ENCODE measurements at regions not wholly inside any gene's neighbourhood (a gene's known extent, or its start where the extent isn't known, plus 50 kb on each side); places are given as distances from the start of the nearest gene placed in this dataset.
A peak's percentile ranks its signal among the peaks of the same experiment; 100 is the strongest.

- WGBS, 2 donors = 85 to 93% methylated on average over 5 of the region's 5 CpGs
- ATAC-seq (ENCODE audit: insufficient read depth, low FRiP score) = no peak
- H3K9ac ChIP-seq (ENCODE audit: insufficient read depth in 1 of 2, low read length in 2 of 2) = no peak overlapping the region
These were observed 1665.8 kb upstream of the FLRT2 start for GRCh38 chr14:83864106-83864505.

GRCh38 chr14:83867566-83868225, 1662.2 kb upstream of the FLRT2 start:
- peak; percentile 15 to 40 (median 39) for DNase-seq
- ATAC-seq (ENCODE audit: insufficient read depth, low FRiP score) = no peak
- H3K4me3 ChIP-seq = no peak overlapping the region
- H3K27ac ChIP-seq (ENCODE audit: low read depth in 1 of 2, low read length in 1 of 2) = no peak overlapping the region
- no peaks in the 10 kb centered on the region for H3K9me3 ChIP-seq (ENCODE audit: control insufficient read depth in 4 of 4, insufficient read depth in 3 of 4, low read length in 3 of 4)
- no peak for TF ChIP-seq CTCF (IDR thresholded peaks at IDR 0.05; ENCODE audit: control extremely low read depth, extremely low read depth)
- no peaks in the 10 kb centered on the region for H3K27me3 ChIP-seq (ENCODE audit: control insufficient read depth in 3 of 3, insufficient read depth in 3 of 3, low read length in 2 of 3)
- H3K9ac ChIP-seq (ENCODE audit: insufficient read depth in 1 of 2, low read length in 2 of 2) = no peak overlapping the region
- peaks cover 0 to 14% (median 0%) of the 10 kb centered on the region in 5 donors for H3K4me1 ChIP-seq (ENCODE audit: control insufficient read depth in 5 of 5, insufficient read depth in 5 of 5, low read length in 5 of 5)
- H3K36me3 ChIP-seq (ENCODE audit: control insufficient read depth in 4 of 4, insufficient read depth in 4 of 4, low read length in 4 of 4) = no peaks in the 10 kb centered on the region
- 62 to 70% methylated on average over 5 of the region's 5 CpGs for WGBS, 2 donors

More at GRCh38 chr14:83864106-83864505, 1665.8 kb upstream of the FLRT2 start:
- no peaks in the 10 kb centered on the region for H3K27me3 ChIP-seq (ENCODE audit: control insufficient read depth in 3 of 3, insufficient read depth in 3 of 3, low read length in 2 of 3)
- H3K4me3 ChIP-seq = no peak overlapping the region
- H3K36me3 ChIP-seq (ENCODE audit: control insufficient read depth in 4 of 4, insufficient read depth in 4 of 4, low read length in 4 of 4) = no peaks in the 10 kb centered on the region
- no peak overlapping the region for H3K27ac ChIP-seq (ENCODE audit: low read depth in 1 of 2, low read length in 1 of 2)
- no peaks in the 10 kb centered on the region for H3K9me3 ChIP-seq (ENCODE audit: control insufficient read depth in 4 of 4, insufficient read depth in 3 of 4, low read length in 3 of 4)
- DNase-seq = no peak
- no peak for TF ChIP-seq CTCF (IDR thresholded peaks at IDR 0.05; ENCODE audit: control extremely low read depth, extremely low read depth)
- H3K4me1 ChIP-seq (ENCODE audit: control insufficient read depth in 5 of 5, insufficient read depth in 5 of 5, low read length in 5 of 5) = peaks cover 0 to 8% (median 0%) of the 10 kb centered on the region in 5 donors

- WGBS, 2 donors = 60 to 68% methylated on average over 2 of the region's 2 CpGs
- no peaks in the 10 kb centered on the region for H3K36me3 ChIP-seq (ENCODE audit: control insufficient read depth in 4 of 4, insufficient read depth in 4 of 4, low read length in 4 of 4)
- H3K9ac ChIP-seq (ENCODE audit: insufficient read depth in 1 of 2, low read length in 2 of 2) = no peak overlapping the region
- TF ChIP-seq CTCF (IDR thresholded peaks at IDR 0.05; ENCODE audit: control extremely low read depth, extremely low read depth) = no peak
- no peaks in the 10 kb centered on the region for H3K27me3 ChIP-seq (ENCODE audit: control insufficient read depth in 3 of 3, insufficient read depth in 3 of 3, low read length in 2 of 3)
- H3K27ac ChIP-seq (ENCODE audit: low read depth in 1 of 2, low read length in 1 of 2) = no peak overlapping the region
- DNase-seq (peak in 2 of 3 donors; percentile 29 to 34), ATAC-seq (ENCODE audit: insufficient read depth, low FRiP score) (no peak)
- H3K4me1 ChIP-seq (ENCODE audit: control insufficient read depth in 5 of 5, insufficient read depth in 5 of 5, low read length in 5 of 5) = peaks cover 0 to 26% (median 0%) of the 10 kb centered on the region in 5 donors
- no peaks in the 10 kb centered on the region for H3K9me3 ChIP-seq (ENCODE audit: control insufficient read depth in 4 of 4, insufficient read depth in 3 of 4, low read length in 3 of 4)
- no peak overlapping the region for H3K4me3 ChIP-seq
These were observed 1659.2 kb upstream of the FLRT2 start for GRCh38 chr14:83870546-83871270.
